Stimulated activated CD8-positive, alpha-beta memory T cell treated with anti-CD3 and anti-CD28 coated beads, Interleukin-15, amount 100 ng/mL, for 4 hours (primary cell): ENCODE measurements at regions not wholly inside any gene's neighbourhood (a gene's known extent, or its start where the extent isn't known, plus 50 kb on each side); places are given as distances from the start of the nearest gene placed in this dataset.
"Not testable (repeated sequence)": the region's sequence is repeated elsewhere in the genome, so short reads cannot be mapped to it uniquely, and the experiment has no call there.

Experiments
- DNase-seq, 2 donors: peaks; one replicate each; pipeline ENCODE4 v3.0.0-alpha.2; 2020; ENCODE audit warnings: low read depth in 2 of 2

GRCh38 chr9:81076131-81076530 lies 613.2 kb downstream of the TLE1 start:
- no peak for DNase-seq

GRCh38 chr9:81074221-81074620 lies 615.1 kb downstream of the TLE1 start:
- DNase-seq: no peak

- no peak for DNase-seq
Measured at GRCh38 chr9:81073821-81074220, 615.5 kb downstream of the TLE1 start.

GRCh38 chr9:81072758-81073157 lies 616.6 kb downstream of the TLE1 start:
- no peak for DNase-seq

- no peak for DNase-seq
Measured at GRCh38 chr9:81071108-81071507, 618.2 kb downstream of the TLE1 start.

- DNase-seq: no peak
Measured at GRCh38 chr9:81070689-81071088, 618.7 kb downstream of the TLE1 start.

- no peak for DNase-seq
Measured at GRCh38 chr9:81069923-81070322, 619.4 kb downstream of the TLE1 start.

GRCh38 chr9:81069038-81069795 lies 620.1 kb downstream of the TLE1 start:
- DNase-seq: no peak

GRCh38 chr9:81062995-81063394 lies 626.4 kb downstream of the TLE1 start:
- not testable (repeated sequence) for DNase-seq

GRCh38 chr9:81058782-81059181 lies 630.6 kb downstream of the TLE1 start:
- DNase-seq: no peak

- DNase-seq: no peak
Measured at GRCh38 chr9:81053298-81054025, 635.9 kb downstream of the TLE1 start.

GRCh38 chr9:81052846-81053245 lies 636.5 kb downstream of the TLE1 start:
- no peak for DNase-seq

- no peak for DNase-seq
Measured at GRCh38 chr9:81047280-81047679, 642.1 kb downstream of the TLE1 start.

- DNase-seq: no peak
Measured at GRCh38 chr9:81045658-81046057, 643.7 kb downstream of the TLE1 start.

GRCh38 chr9:81037889-81038288 lies 651.5 kb downstream of the TLE1 start:
- no peak for DNase-seq

GRCh38 chr9:81035601-81036000 lies 653.7 kb downstream of the TLE1 start:
- no peak for DNase-seq

- DNase-seq: no peak
Measured at GRCh38 chr9:81035171-81035570, 654.2 kb downstream of the TLE1 start.

- DNase-seq: no peak
Measured at GRCh38 chr9:81032831-81033230, 656.5 kb downstream of the TLE1 start.

- no peak for DNase-seq
Measured at GRCh38 chr9:81032030-81032572, 657.2 kb downstream of the TLE1 start.

- no peak for DNase-seq
Measured at GRCh38 chr9:81031422-81032029, 657.8 kb downstream of the TLE1 start.

- no peak for DNase-seq
Measured at GRCh38 chr9:81030027-81030426, 659.3 kb downstream of the TLE1 start.

- no peak for DNase-seq
Measured at GRCh38 chr9:81028504-81028903, 660.8 kb downstream of the TLE1 start.

GRCh38 chr9:81022177-81022576 lies 667.2 kb downstream of the TLE1 start:
- DNase-seq: no peak
